Astrocyte of the hippocampus (primary cell): ENCODE measurements at regions not wholly inside any gene's neighbourhood (a gene's known extent, or its start where the extent isn't known, plus 50 kb on each side); places are given as distances from the start of the nearest gene placed in this dataset.

Experiments
- DNase-seq: peaks from one replicate; pipeline ENCODE4 v3.0.0; 2011; ENCODE audit warnings: low read depth, low spot score

GRCh38 chr14:101442451-101442850 lies 118.8 kb upstream of the DIO3 start:
- DNase-seq, result no peak

GRCh38 chr14:101444116-101444515 lies 117.2 kb upstream of the DIO3 start:
- peak; percentile 48 for DNase-seq

DNA sequence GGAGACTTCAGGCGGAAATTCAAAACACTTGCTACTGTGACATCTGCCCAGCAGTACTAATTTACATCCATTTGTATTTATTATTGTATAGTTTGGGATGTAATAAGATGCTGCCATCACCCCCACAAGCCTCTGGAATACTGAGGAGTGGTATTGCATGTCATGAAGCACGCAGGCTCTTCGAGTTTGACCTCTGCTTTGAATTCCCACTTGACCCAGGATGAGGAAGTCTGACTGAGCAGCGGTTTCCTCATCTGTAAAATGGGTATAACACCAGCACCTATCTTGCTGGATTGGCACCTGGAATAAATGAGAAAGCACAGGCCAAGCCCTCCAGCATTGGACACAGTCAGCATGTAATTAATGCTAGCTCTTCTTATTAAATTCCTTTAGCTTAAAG lies 116.0 kb upstream of the DIO3 start:
- DNase-seq, result no peak

GRCh38 chr14:101446387-101446969 lies 114.8 kb upstream of the DIO3 start:
- DNase-seq, result no peak

- DNase-seq, result no peak
These were observed 112.2 kb upstream of the DIO3 start for GRCh38 chr14:101449114-101449513.

DNA sequence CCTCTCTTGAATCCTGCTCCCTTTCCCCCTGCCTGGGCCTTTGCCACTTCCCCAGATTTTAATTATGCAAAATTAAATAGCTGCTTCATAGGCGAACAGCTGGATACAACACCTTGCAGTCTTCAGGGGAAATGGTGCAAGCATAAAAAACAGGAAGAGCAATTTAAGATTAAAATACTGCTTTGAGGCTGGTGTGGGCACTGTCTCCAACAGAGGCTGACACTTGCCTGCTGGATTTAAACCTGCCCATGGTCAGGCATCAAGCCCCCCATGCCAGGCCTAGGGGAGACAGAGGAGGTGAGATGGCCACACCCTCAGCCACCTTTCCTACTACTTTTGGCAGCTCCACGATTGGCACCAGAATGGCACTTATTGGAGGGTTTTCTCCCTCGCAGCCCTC lies 110.1 kb upstream of the DIO3 start:
- no peak for DNase-seq

DNA sequence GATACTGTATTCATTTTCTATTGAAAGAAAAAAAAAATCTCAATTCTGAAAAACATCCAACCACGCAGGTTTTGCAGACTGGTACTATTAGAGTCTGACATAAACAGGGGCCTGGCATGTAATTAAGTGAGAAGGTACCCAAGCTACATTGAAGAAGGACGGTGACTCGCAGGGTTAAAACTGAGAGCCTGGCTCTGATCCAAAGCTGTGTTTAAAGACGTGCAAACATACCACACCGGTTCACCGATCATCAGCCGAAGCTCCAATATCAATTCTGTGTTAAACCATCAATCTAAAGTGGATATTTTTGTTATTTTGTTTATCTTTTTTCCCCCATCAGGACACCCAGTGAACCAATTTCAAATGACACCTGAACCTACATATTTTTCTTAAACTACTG lies 108.1 kb upstream of the DIO3 start:
- DNase-seq, result no peak

DNA sequence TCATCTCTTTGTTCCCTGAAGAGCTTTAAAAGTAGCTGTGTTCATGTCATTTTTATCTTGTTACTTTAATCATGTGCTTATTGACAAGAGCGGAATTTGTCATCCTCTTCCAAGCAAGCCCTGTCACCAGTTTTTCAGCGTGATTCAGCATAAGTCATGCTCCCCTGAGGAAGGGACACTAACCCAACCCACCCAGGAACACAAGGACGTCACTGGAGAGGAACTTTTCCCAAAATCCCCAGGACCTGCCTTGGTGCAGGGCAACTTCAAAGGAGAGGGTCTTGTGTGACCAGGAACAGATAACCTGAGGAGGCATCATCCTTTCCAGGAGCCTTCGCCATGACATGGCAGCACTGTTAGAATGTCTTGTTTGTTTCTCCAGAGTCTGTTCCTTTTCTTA lies 107.1 kb upstream of the DIO3 start:
- no peak for DNase-seq

- DNase-seq, result peak; percentile 32
These were observed 104.8 kb upstream of the DIO3 start for GRCh38 chr14:101456246-101457175.

GRCh38 chr14:101457301-101457935 lies 103.9 kb upstream of the DIO3 start:
- peak; percentile 22 for DNase-seq

GRCh38 chr14:101457936-101458740 lies 103.2 kb upstream of the DIO3 start:
- DNase-seq, result no peak

- peak; percentile 33 for DNase-seq
These were observed 102.3 kb upstream of the DIO3 start for GRCh38 chr14:101458741-101459550.

GRCh38 chr14:101459551-101459900 lies 101.8 kb upstream of the DIO3 start:
- DNase-seq, result no peak

DNA sequence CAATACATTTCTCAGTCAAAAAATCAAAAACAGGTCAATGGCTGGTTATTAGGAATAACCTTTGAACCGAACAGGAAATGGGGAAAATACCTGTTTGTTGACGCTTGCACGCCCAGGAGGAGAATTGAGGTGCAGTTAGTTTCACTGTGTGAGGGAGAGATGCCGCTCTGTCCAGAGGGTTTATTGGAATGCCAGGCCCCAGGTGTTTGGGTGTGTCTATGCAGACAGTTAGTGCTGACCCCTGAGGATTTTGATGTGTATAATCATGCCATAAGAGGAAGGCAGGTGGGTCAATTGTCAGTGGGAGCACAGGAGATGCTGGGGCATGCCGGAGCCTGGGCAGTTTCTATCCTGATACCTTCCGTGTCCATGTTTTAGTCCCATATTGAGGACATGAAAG lies 100.8 kb upstream of the DIO3 start:
- DNase-seq, result no peak

GRCh38 chr14:101460986-101461750 lies 100.1 kb upstream of the DIO3 start:
- DNase-seq, result no peak

- no peak for DNase-seq
These were observed 99.4 kb upstream of the DIO3 start for GRCh38 chr14:101461891-101462290.

GRCh38 chr14:101462726-101463565 lies 98.3 kb upstream of the DIO3 start:
- no peak for DNase-seq

DNA sequence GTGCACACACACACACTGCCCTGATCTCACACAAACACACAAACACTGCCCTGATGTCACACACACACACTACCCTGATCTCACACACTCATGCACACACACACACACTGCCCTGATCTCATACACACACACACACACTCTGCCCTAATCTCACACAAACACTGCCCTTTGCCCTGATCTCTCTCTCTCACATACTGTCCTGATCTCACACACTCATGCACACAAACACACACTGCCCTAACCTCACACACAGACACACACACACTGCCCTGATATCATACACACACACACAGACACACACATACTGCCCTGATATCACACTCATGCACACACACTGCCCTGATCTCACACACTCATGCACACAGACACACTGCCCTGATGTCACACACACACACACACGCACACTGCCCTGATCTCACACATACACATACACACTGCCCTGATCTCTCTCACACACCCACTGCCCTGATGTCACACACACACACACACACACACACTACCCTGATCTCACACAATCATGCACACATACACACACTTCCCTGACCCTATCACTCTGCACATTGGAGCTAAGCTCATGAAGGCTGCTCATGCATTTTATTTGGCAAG lies 97.6 kb upstream of the DIO3 start:
- DNase-seq, result no peak
